ENCODE measurements at regions not wholly inside any gene's neighbourhood (a gene's known extent, or its start where the extent isn't known, plus 50 kb on each side); places are given as distances from the start of the nearest gene placed in this dataset.
A peak's percentile ranks its signal among the peaks of the same experiment; 100 is the strongest.
"Not testable (repeated sequence)": the region's sequence is repeated elsewhere in the genome, so short reads cannot be mapped to it uniquely, and the experiment has no call there.

DNA sequence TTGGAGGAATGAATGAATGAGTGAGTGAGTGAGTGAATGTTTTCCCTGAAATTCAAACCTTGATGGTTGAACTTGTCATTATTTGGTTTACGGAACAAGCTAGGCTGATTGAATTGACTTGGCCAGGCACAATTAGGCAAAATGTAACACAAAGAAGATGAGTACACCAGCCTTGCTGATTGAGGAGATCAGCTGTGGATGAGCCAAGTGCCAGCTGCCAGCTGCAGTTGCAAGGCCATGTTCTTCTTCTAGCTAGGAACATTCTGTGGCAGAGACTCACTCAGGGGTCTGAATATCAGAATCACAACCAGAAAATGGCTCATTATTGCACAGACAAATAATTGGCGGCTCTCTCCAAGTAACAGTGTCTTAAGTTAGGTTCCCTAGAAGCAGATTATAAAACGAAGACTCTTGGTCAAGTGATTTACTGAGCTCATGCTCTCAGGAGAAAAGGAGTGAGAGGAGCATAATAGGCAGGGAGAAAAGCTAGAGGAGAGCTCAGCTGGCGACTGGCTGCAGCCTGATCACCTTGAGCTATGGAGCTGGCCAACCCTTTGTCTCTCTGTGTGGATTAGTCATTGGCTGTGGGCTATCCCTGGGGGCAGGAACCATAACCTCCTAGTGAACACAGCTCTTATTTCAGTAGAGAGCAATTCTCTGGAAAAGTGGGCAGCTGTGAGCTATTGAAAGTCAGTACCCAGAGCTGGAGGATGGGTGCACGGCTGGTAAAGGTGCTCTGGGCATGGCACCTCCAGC, 225.3 kb upstream of the SERP2 start:
- CTCF ChIA-PET: interaction anchor here (0.6 kb wide), 1 partner anchor 1455 kb away, joined by 3 read pairs; no protein-coding TSS in a partner anchor
- POLR2A ChIA-PET: no interaction called here
- Histone ChIP-seq H3K27ac (ENCODE audit: extremely low read depth, low read depth, low read length) (no peak overlapping the region), H3K9me3 (ENCODE audit: control insufficient read depth, insufficient read depth, low read depth, low read length) (no peaks in the 10 kb centered on the region), H3K4me1 (ENCODE audit: control insufficient read depth, insufficient read depth, low read length) (no peaks in the 10 kb centered on the region), H3K36me3 (ENCODE audit: control insufficient read depth in 2 of 2, insufficient read depth in 1 of 2, low read length in 2 of 2) (no peaks in the 10 kb centered on the region), H3K4me3 (ENCODE audit: low read depth, low read length) (no peak overlapping the region)
- TF ChIP-seq TCF7L2 (IDR thresholded peaks at IDR 0.05; ENCODE audit: borderline replicate concordance, low read depth, low read length): no peak
- TF ChIP-seq SP3 (tag by site-specific recombination; IDR thresholded peaks at IDR 0.05): no peak
- TF ChIP-seq, protein P1, sequence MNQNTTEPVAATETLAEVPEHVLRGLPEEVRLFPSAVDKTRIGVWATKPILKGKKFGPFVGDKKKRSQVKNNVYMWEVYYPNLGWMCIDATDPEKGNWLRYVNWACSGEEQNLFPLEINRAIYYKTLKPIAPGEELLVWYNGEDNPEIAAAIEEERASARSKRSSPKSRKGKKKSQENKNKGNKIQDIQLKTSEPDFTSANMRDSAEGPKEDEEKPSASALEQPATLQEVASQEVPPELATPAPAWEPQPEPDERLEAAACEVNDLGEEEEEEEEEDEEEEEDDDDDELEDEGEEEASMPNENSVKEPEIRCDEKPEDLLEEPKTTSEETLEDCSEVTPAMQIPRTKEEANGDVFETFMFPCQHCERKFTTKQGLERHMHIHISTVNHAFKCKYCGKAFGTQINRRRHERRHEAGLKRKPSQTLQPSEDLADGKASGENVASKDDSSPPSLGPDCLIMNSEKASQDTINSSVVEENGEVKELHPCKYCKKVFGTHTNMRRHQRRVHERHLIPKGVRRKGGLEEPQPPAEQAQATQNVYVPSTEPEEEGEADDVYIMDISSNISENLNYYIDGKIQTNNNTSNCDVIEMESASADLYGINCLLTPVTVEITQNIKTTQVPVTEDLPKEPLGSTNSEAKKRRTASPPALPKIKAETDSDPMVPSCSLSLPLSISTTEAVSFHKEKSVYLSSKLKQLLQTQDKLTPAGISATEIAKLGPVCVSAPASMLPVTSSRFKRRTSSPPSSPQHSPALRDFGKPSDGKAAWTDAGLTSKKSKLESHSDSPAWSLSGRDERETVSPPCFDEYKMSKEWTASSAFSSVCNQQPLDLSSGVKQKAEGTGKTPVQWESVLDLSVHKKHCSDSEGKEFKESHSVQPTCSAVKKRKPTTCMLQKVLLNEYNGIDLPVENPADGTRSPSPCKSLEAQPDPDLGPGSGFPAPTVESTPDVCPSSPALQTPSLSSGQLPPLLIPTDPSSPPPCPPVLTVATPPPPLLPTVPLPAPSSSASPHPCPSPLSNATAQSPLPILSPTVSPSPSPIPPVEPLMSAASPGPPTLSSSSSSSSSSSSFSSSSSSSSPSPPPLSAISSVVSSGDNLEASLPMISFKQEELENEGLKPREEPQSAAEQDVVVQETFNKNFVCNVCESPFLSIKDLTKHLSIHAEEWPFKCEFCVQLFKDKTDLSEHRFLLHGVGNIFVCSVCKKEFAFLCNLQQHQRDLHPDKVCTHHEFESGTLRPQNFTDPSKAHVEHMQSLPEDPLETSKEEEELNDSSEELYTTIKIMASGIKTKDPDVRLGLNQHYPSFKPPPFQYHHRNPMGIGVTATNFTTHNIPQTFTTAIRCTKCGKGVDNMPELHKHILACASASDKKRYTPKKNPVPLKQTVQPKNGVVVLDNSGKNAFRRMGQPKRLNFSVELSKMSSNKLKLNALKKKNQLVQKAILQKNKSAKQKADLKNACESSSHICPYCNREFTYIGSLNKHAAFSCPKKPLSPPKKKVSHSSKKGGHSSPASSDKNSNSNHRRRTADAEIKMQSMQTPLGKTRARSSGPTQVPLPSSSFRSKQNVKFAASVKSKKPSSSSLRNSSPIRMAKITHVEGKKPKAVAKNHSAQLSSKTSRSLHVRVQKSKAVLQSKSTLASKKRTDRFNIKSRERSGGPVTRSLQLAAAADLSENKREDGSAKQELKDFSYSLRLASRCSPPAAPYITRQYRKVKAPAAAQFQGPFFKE (tag by site-specific recombination; IDR thresholded peaks at IDR 0.05; ENCODE audit: borderline replicate concordance): no peak
- no peak for TF ChIP-seq ZNF792 (tag by site-specific recombination; IDR thresholded peaks at IDR 0.05)
- TF ChIP-seq KLF7 (tag by site-specific recombination; IDR thresholded peaks at IDR 0.05; ENCODE audit: borderline replicate concordance): no peak
- TF ChIP-seq ZBTB20 (tag by site-specific recombination; IDR thresholded peaks at IDR 0.05): no peak
- no peak for TF ChIP-seq ZNF391 (tag by site-specific recombination; IDR thresholded peaks at IDR 0.05; ENCODE audit: borderline replicate concordance, low read depth)

DNA sequence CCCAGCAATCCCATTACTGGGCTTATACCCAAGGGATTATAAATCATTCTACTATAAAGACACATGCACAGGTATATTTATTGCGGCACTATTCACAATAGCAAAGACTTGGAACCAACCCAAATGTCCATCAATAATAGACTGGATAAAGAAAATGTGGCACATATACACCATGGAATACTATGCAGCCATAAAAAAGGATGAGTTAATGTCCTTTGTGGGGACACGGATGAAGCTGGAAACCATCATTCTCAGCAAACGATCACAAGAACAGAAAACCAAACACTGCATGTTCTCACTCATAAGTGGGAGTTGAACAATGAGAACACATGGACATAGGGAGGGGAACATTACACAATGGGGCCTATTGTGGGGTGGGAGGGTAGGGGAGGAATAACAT, 224.4 kb upstream of the SERP2 start:
- H3K27ac ChIP-seq (ENCODE audit: extremely low read depth, low read depth, low read length); H3K4me3 ChIP-seq (ENCODE audit: low read depth, low read length); H3K36me3 ChIP-seq (ENCODE audit: control insufficient read depth in 2 of 2, insufficient read depth in 1 of 2, low read length in 2 of 2); H3K9me3 ChIP-seq (ENCODE audit: control insufficient read depth, insufficient read depth, low read depth, low read length); H3K4me1 ChIP-seq (ENCODE audit: control insufficient read depth, insufficient read depth, low read length); POLR2A ChIA-PET; CTCF ChIA-PET: not testable (repeated sequence)
- peak; percentile 96 for TF ChIP-seq ZNF146 (tag by site-specific recombination; IDR thresholded peaks at IDR 0.05)

DNA sequence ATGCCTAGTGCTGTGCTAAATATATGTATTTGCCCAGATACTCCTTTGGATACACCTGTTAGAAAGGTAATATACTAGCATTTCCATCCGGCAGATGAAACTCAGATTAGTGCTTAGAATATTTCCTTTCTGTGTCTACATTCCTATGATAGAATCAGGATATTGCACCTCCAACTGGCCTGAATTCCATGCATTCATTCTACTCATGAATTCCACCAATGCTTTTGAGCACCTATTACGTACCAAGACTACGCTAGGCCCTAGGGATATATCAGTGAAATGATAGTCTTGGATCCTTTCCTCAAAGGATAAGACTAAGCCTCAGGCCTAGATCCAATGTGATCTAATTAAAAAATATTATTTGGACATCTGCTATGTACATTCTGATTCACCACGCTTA, 223.8 kb upstream of the SERP2 start:
- Histone ChIP-seq H3K9me3 (ENCODE audit: control insufficient read depth, insufficient read depth, low read depth, low read length) (no peaks in the 10 kb centered on the region), H3K4me3 (ENCODE audit: low read depth, low read length) (no peak overlapping the region), H3K4me1 (ENCODE audit: control insufficient read depth, insufficient read depth, low read length) (no peaks in the 10 kb centered on the region), H3K27ac (ENCODE audit: extremely low read depth, low read depth, low read length) (no peak overlapping the region), H3K36me3 (ENCODE audit: control insufficient read depth in 2 of 2, insufficient read depth in 1 of 2, low read length in 2 of 2) (no peaks in the 10 kb centered on the region)
- TF ChIP-seq MEIS1 (CRISPR knock-in tag; IDR thresholded peaks at IDR 0.05; ENCODE audit: borderline replicate concordance): no peak
- no peak for TF ChIP-seq ZNF292 (tag by site-specific recombination; IDR thresholded peaks at IDR 0.05; ENCODE audit: borderline replicate concordance, low read depth)
- TF ChIP-seq, protein P2, sequence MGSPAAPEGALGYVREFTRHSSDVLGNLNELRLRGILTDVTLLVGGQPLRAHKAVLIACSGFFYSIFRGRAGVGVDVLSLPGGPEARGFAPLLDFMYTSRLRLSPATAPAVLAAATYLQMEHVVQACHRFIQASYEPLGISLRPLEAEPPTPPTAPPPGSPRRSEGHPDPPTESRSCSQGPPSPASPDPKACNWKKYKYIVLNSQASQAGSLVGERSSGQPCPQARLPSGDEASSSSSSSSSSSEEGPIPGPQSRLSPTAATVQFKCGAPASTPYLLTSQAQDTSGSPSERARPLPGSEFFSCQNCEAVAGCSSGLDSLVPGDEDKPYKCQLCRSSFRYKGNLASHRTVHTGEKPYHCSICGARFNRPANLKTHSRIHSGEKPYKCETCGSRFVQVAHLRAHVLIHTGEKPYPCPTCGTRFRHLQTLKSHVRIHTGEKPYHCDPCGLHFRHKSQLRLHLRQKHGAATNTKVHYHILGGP (tag by site-specific recombination; IDR thresholded peaks at IDR 0.05): no peak
- TF ChIP-seq ZNF214 (tag by site-specific recombination; IDR thresholded peaks at IDR 0.05; ENCODE audit: borderline replicate concordance): no peak
- TF ChIP-seq ZNF544 (tag by site-specific recombination; IDR thresholded peaks at IDR 0.05): no peak
- TF ChIP-seq SETDB1 (IDR thresholded peaks at IDR 0.05; ENCODE audit: insufficient read length, low read length): no peak
- no peak for TF ChIP-seq HOXC10 (CRISPR knock-in tag; IDR thresholded peaks at IDR 0.05)
- TF ChIP-seq KLF8 (tag by site-specific recombination; IDR thresholded peaks at IDR 0.05): no peak
- TF ChIP-seq ZNF184 (tag by site-specific recombination; IDR thresholded peaks at IDR 0.05): no peak
- no peak for TF ChIP-seq ZNF529 (tag by site-specific recombination; IDR thresholded peaks at IDR 0.05; ENCODE audit: insufficient replicate concordance)
- TF ChIP-seq, protein P3, sequence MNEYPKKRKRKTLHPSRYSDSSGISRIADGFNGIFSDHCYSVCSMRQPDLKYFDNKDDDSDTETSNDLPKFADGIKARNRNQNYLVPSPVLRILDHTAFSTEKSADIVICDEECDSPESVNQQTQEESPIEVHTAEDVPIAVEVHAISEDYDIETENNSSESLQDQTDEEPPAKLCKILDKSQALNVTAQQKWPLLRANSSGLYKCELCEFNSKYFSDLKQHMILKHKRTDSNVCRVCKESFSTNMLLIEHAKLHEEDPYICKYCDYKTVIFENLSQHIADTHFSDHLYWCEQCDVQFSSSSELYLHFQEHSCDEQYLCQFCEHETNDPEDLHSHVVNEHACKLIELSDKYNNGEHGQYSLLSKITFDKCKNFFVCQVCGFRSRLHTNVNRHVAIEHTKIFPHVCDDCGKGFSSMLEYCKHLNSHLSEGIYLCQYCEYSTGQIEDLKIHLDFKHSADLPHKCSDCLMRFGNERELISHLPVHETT (tag by site-specific recombination; IDR thresholded peaks at IDR 0.05): no peak
- TF ChIP-seq ZNF561 (tag by site-specific recombination; IDR thresholded peaks at IDR 0.05; ENCODE audit: borderline replicate concordance): no peak
- CTCF ChIA-PET: no interaction called here
- POLR2A ChIA-PET: no interaction called here
